Tibial artery (tissue), 4 donors: ENCODE measurements at regions not wholly inside any gene's neighbourhood (a gene's known extent, or its start where the extent isn't known, plus 50 kb on each side); places are given as distances from the start of the nearest gene placed in this dataset.

Experiments used
- DNase-seq, 2 donors: peaks; one replicate each; pipeline ENCODE4 v3.0.0-alpha.2; 2019
- H3K27ac ChIP-seq, 2 donors: fragments of 200-600 bp; sonication (generic) in 1 of 2; 1 replicate in 1 of 2; 2 replicates in 1 of 2; pipeline ENCODE4 v1.5.1; 2018 to 2019; ENCODE audit warnings: mild to moderate bottlenecking in 1 of 2
- H3K27me3 ChIP-seq, 2 donors: fragments of 200-600 bp; sonication (generic) in 1 of 2; one replicate each; pipeline versions ENCODE4 v1.5.1 to v1.6.0; 2016 to 2019
- H3K36me3 ChIP-seq, 3 donors: fragments of 200-600 bp; sonication (generic) in 2 of 3; one replicate each; pipeline ENCODE4 v1.5.1; 2016 to 2019; ENCODE audit warnings: mild to moderate bottlenecking in 2 of 3
- H3K4me1 ChIP-seq, 4 donors: fragments of 200-600 bp; sonication (generic) in 2 of 4; 1 replicate in 3 of 4; 2 replicates in 1 of 4; pipeline ENCODE4 v1.5.1; 2016 to 2019
- H3K4me3 ChIP-seq, 2 donors: fragments of 200-600 bp; sonication (generic) in 1 of 2; 1 replicate in 1 of 2; 2 replicates in 1 of 2; pipeline ENCODE4 v1.5.1; 2018 to 2019; ENCODE audit warnings: mild to moderate bottlenecking in 2 of 2
- H3K9me3 ChIP-seq, 3 donors: fragments of 200-600 bp; sonication (generic) in 1 of 3; one replicate each; pipeline ENCODE4 v1.5.1; 2016 to 2019
- intact Hi-C: fragments of 100-400 bp; cut with DNase I; formaldehyde crosslinking; loops from one replicate; pipeline ENCODE4 v1.15.0; 2023; ENCODE audit warnings: low total_unique reads
- TF ChIP-seq, protein P1 (sequence below), 2 experiments: fragments of 200-600 bp in 1 of 2; fragments of 450-650 bp in 1 of 2; IDR thresholded peaks; one replicate each; pipeline ENCODE4 v1.5.1; 2017 to 2019; ENCODE audit warnings: antibody characterized with exemption in 2 of 2, mild to moderate bottlenecking in 1 of 2, moderate library complexity in 1 of 2

- Histone ChIP-seq H3K36me3 (no peaks in the 10 kb centered on the region), H3K4me1 (peaks cover 0 to 8% (median 4%) of the 10 kb centered on the region in 4 donors), H3K9me3 (peaks cover 0 to 9% (median 8%) of the 10 kb centered on the region in 3 donors), H3K27me3 (no peaks in the 10 kb centered on the region), H3K4me3 (no peak overlapping the region), H3K27ac (no peak overlapping the region)
- DNase-seq, result no peak
- TF ChIP-seq, protein P1, sequence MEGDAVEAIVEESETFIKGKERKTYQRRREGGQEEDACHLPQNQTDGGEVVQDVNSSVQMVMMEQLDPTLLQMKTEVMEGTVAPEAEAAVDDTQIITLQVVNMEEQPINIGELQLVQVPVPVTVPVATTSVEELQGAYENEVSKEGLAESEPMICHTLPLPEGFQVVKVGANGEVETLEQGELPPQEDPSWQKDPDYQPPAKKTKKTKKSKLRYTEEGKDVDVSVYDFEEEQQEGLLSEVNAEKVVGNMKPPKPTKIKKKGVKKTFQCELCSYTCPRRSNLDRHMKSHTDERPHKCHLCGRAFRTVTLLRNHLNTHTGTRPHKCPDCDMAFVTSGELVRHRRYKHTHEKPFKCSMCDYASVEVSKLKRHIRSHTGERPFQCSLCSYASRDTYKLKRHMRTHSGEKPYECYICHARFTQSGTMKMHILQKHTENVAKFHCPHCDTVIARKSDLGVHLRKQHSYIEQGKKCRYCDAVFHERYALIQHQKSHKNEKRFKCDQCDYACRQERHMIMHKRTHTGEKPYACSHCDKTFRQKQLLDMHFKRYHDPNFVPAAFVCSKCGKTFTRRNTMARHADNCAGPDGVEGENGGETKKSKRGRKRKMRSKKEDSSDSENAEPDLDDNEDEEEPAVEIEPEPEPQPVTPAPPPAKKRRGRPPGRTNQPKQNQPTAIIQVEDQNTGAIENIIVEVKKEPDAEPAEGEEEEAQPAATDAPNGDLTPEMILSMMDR (IDR thresholded peaks at IDR 0.05), result no peak
- intact Hi-C loops, result no loop called here
Measured at GRCh38 chr5:144084971-144085370, 85.5 kb downstream of the YIPF5 start.

GRCh38 chr5:144085381-144085780, 85.1 kb downstream of the YIPF5 start:
- H3K27me3 ChIP-seq, result no peaks in the 10 kb centered on the region
- H3K4me1 ChIP-seq, result peaks cover 0 to 8% (median 4%) of the 10 kb centered on the region in 4 donors
- no peak for DNase-seq
- TF ChIP-seq, protein P1 (IDR thresholded peaks at IDR 0.05), result no peak
- no peak overlapping the region for H3K4me3 ChIP-seq
- H3K27ac ChIP-seq, result no peak overlapping the region
- no peaks in the 10 kb centered on the region for H3K36me3 ChIP-seq
- intact Hi-C loops, result no loop called here
- H3K9me3 ChIP-seq, result peaks cover 0 to 9% (median 8%) of the 10 kb centered on the region in 3 donors

DNA sequence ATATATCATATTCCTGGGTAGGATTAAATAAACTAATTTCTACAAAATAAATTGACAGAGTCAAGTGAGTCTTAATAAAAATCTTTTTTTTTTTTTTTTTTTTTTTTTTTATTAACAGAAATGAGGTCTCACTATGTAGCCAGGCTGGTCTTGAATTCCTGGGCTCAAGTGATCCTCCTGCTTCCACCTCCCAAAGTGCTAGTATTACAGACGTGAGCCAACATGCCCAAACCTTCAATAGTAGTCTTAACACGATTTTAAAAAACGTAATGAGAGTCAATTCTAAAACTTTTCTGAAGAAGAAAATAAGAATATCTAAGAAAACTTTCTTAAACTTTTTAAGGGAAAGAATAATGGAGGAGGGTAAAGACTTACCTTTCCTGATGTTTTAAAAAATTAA, 84.2 kb downstream of the YIPF5 start:
- DNase-seq, result no peak
- no peak overlapping the region for H3K4me3 ChIP-seq
- TF ChIP-seq, protein P1 (IDR thresholded peaks at IDR 0.05), result no peak
- H3K4me1 ChIP-seq, result peaks cover 0 to 8% (median 4%) of the 10 kb centered on the region in 4 donors
- intact Hi-C loops, result no loop called here
- no peaks in the 10 kb centered on the region for H3K27me3 ChIP-seq
- H3K9me3 ChIP-seq, result peaks cover 0 to 8% (median 6%) of the 10 kb centered on the region in 3 donors
- no peak overlapping the region for H3K27ac ChIP-seq
- no peaks in the 10 kb centered on the region for H3K36me3 ChIP-seq

DNA sequence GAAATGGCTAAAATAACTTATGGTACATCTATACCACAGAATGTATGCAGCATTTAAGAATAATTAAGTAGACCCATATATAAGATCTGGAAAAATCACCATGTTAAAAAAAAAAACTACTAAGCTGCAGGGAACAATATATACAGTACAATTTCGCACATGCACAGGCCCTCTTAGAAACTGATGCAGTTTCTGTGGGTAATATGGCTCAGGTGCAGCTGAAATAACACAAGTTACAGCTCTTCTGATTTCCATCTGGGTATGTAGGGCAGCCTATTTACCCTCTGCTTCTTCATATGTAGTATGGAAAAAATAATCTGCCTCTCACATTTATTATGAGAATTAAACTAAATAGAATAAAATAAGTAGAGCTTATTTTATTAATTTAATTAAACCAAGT, 82.9 kb downstream of the YIPF5 start:
- Histone ChIP-seq H3K27ac (no peak overlapping the region), H3K27me3 (no peaks in the 10 kb centered on the region), H3K36me3 (no peaks in the 10 kb centered on the region), H3K4me3 (no peak overlapping the region), H3K9me3 (no peaks in the 10 kb centered on the region), H3K4me1 (peaks cover 0 to 8% (median 4%) of the 10 kb centered on the region in 4 donors)
- DNase-seq, result no peak
- intact Hi-C loops, result no loop called here
- TF ChIP-seq, protein P1 (IDR thresholded peaks at IDR 0.05), result no peak

DNA sequence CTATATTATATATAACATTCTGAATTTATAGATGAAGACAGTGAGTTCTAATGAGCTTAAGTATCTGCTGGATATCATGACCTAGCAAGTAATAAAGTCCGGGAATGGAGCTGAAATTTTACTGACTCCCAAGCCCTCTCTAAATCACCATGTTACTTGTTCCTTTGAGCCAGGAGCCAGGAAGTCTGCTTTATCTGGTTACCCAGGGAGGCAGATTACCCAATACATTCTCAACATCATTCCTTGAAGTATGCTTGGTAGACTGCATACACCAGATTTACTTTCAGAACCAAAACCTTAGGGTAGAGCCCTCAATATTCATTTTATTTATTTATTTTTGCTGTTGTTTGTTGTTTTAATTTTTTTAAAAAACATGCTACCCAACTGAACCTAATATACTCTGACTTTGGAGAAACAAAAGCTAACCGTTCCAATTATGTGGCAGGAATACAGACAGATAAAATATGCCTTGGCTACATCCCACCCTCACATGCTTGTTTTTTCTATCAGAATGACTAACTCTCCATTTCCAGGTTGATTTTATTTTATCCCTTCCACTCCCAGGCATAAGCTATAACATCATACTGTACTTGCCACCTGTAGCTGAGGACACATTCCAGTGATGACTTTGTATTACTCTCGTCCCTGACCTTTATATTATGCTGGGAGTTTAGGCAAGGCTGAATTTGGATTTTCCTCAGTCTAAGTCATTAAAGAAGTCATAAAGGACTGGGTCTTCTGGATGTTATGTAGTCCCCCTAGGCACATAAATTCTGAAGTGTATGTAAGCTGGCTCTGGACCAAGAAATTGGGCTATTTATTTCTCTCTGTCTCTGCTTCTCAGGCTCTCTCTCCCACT, 82.0 kb downstream of the YIPF5 start:
- TF ChIP-seq, protein P1 (IDR thresholded peaks at IDR 0.05), result no peak
- intact Hi-C loops, result no loop called here
- Histone ChIP-seq H3K9me3 (no peaks in the 10 kb centered on the region), H3K27me3 (no peaks in the 10 kb centered on the region), H3K36me3 (no peaks in the 10 kb centered on the region), H3K4me1 (peaks cover 0 to 8% (median 4%) of the 10 kb centered on the region in 4 donors), H3K4me3 (no peak overlapping the region), H3K27ac (no peak overlapping the region)
- no peak for DNase-seq
